Right lobe of liver (tissue), 4 donors: ENCODE measurements at regions not wholly inside any gene's neighbourhood (a gene's known extent, or its start where the extent isn't known, plus 50 kb on each side); places are given as distances from the start of the nearest gene placed in this dataset.

ENCODE experiments used
- POLR2A ChIP-seq: fragments of 450-650 bp; IDR thresholded peaks from one replicate; pipeline ENCODE4 v1.6.1; 2017; ENCODE audit warnings: antibody characterized with exemption, mild to moderate bottlenecking
- TF ChIP-seq, protein P1 (sequence below), 4 donors: fragments of 200-600 bp in 3 of 4; fragments of 450-650 bp in 1 of 4; IDR thresholded peaks; one replicate each; pipeline versions ENCODE4 v1.5.1 to v1.8.0; 2016 to 2022; ENCODE audit warnings: antibody characterized with exemption in 4 of 4, mild to moderate bottlenecking in 2 of 4
- donor health status: DM: no; HTN: no; CAD: no.
- donor health status: DM: no; HTN: no; CAD: no.
- donor health status: DM: no; HTN: yes; CAD: no.

DNA sequence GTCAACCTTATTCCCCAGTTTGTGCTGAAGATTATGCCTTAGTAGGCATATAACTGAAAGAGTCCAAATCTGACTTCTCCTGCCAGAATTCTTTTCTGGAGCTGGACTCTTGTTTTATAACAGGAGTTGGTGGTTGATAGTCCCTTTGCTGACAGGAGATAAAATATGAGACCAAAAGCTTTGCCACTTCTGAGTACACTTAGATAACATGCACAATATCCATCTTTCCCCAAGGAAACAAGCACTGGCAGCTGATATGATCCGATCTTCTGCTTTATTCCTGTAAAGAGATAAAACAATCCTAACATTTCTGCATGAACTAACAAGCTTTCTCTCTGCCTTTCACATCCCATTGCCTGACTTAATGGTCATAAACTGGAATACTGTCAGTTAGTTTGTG, 1265.4 kb upstream of the ADGRB3 start:
- TF ChIP-seq POLR2A = no peak
- TF ChIP-seq, protein P1, sequence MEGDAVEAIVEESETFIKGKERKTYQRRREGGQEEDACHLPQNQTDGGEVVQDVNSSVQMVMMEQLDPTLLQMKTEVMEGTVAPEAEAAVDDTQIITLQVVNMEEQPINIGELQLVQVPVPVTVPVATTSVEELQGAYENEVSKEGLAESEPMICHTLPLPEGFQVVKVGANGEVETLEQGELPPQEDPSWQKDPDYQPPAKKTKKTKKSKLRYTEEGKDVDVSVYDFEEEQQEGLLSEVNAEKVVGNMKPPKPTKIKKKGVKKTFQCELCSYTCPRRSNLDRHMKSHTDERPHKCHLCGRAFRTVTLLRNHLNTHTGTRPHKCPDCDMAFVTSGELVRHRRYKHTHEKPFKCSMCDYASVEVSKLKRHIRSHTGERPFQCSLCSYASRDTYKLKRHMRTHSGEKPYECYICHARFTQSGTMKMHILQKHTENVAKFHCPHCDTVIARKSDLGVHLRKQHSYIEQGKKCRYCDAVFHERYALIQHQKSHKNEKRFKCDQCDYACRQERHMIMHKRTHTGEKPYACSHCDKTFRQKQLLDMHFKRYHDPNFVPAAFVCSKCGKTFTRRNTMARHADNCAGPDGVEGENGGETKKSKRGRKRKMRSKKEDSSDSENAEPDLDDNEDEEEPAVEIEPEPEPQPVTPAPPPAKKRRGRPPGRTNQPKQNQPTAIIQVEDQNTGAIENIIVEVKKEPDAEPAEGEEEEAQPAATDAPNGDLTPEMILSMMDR (IDR thresholded peaks at IDR 0.05) = no peak
